GM12878 (cell line): ENCODE measurements at regions not wholly inside any gene's neighbourhood (a gene's known extent, or its start where the extent isn't known, plus 50 kb on each side); places are given as distances from the start of the nearest gene placed in this dataset.
"Not testable (repeated sequence)": the region's sequence is repeated elsewhere in the genome, so short reads cannot be mapped to it uniquely, and the experiment has no call there.

Source experiments
- BCLAF1 ChIP-seq: fragments of 450-650 bp; IDR thresholded peaks from 2 replicates; pipeline ENCODE4 v1.6.1; 2017; ENCODE audit warnings: antibody characterized with exemption, mild to moderate bottlenecking, moderate library complexity
- CBFB ChIP-seq: IDR thresholded peaks from 2 replicates; pipeline ENCODE4 v1.6.1; 2016; ENCODE audit warnings: antibody characterized with exemption, low read depth
- CTCF ChIP-seq, 3 experiments: IDR thresholded peaks in 2 of 3; conservative IDR thresholded peaks in 1 of 3; 2 replicates each; pipeline ENCODE4 v1.5.1; 2011; ENCODE audit warnings: low read depth in 3 of 3, low read length in 3 of 3, mild to moderate bottlenecking in 3 of 3, control low read depth in 2 of 3, moderate library complexity in 2 of 3, inconsistent platforms in 1 of 3, mixed read lengths in 1 of 3; ENCODE audit not compliant: control insufficient read depth in 2 of 3, insufficient read depth in 1 of 3; ENCODE audit errors: extremely low read depth in 1 of 3
- EGR1 ChIP-seq, 2 experiments: IDR thresholded peaks; 1 replicate in 1 of 2; 2 replicates in 1 of 2; pipeline ENCODE4 v1.6.1; 2011 to 2012; ENCODE audit warnings: low read depth in 2 of 2, low read length in 2 of 2, borderline replicate concordance in 1 of 2, mild to moderate bottlenecking in 1 of 2, moderate library complexity in 1 of 2
- EP300 ChIP-seq, 2 experiments: fragments of 150-350 bp in 1 of 2; IDR thresholded peaks; 2 replicates each; pipeline ENCODE4 v1.6.1; 2011 to 2012; ENCODE audit warnings: low read depth in 2 of 2, low read length in 2 of 2, borderline replicate concordance in 1 of 2, improper control_type of control experiment in 1 of 2, inconsistent platforms in 1 of 2; ENCODE audit not compliant: control insufficient read depth in 1 of 2
- GABPA ChIP-seq: IDR thresholded peaks from 2 replicates; pipeline ENCODE4 v1.6.1; 2014; ENCODE audit warnings: antibody characterized with exemption, low read depth, mild to moderate bottlenecking, inconsistent platforms
- NBN ChIP-seq: fragments of 450-650 bp; IDR thresholded peaks from 2 replicates; pipeline ENCODE4 v1.6.1; 2016
- POLR2A ChIP-seq: IDR thresholded peaks from 2 replicates; pipeline ENCODE4 v1.6.1; 2011; ENCODE audit warnings: low read depth, mild to moderate bottlenecking, low read length
- POLR2AphosphoS2 ChIP-seq: IDR thresholded peaks from 2 replicates; pipeline ENCODE4 v1.6.1; 2011; ENCODE audit warnings: low read depth, mild to moderate bottlenecking, low read length, improper control_type of control experiment, moderate library complexity
- SMC3 ChIP-seq: IDR thresholded peaks from 2 replicates; pipeline ENCODE4 v1.6.1; 2011; ENCODE audit warnings: low read length, improper control_type of control experiment, borderline replicate concordance
- TAF1 ChIP-seq: IDR thresholded peaks from 2 replicates; pipeline ENCODE4 v1.6.1; 2011; ENCODE audit warnings: mild to moderate bottlenecking, low read depth, low read length, borderline replicate concordance
- ZBTB11 ChIP-seq: fragments of 450-650 bp; formaldehyde crosslinking; IDR thresholded peaks from 2 replicates; pipeline ENCODE4 v1.5.0; 2022; ENCODE audit warnings: mild to moderate bottlenecking, missing genetic modification characterization

- TF ChIP-seq CTCF (IDR thresholded peaks at IDR 0.05 in 2 of 3, conservative IDR thresholded peaks at IDR 0.05 in 1 of 3; ENCODE audit: control insufficient read depth in 2 of 3, extremely low read depth in 1 of 3, insufficient read depth in 1 of 3, low read depth in 3 of 3, low read length in 3 of 3); CBFB; BCLAF1; POLR2A; POLR2AphosphoS2; EGR1 (IDR thresholded peaks at IDR 0.05; ENCODE audit: borderline replicate concordance in 1 of 2, low read depth in 2 of 2, low read length in 2 of 2); TAF1; SMC3; EP300 (IDR thresholded peaks at IDR 0.05; ENCODE audit: borderline replicate concordance in 1 of 2, control insufficient read depth in 1 of 2, low read depth in 2 of 2, low read length in 2 of 2); ZBTB11 (CRISPR knock-in tag); GABPA; NBN: not testable (repeated sequence)
These were observed 184.3 kb downstream of the TBC1D2B start for GRCh38 chr15:77893246-77893645.
